H1 (cell line): ENCODE measurements at regions not wholly inside any gene's neighbourhood (a gene's known extent, or its start where the extent isn't known, plus 50 kb on each side); places are given as distances from the start of the nearest gene placed in this dataset.

Experiments
- NRF1 ChIP-seq: IDR thresholded peaks from 2 replicates; pipeline ENCODE4 v1.6.1; 2011; ENCODE audit warnings: mild to moderate bottlenecking, low read depth, low read length, improper control_type of control experiment
- TF ChIP-seq, protein P1 (sequence below): IDR thresholded peaks from 2 replicates; pipeline ENCODE4 v1.6.1; 2012; ENCODE audit warnings: inconsistent platforms

DNA sequence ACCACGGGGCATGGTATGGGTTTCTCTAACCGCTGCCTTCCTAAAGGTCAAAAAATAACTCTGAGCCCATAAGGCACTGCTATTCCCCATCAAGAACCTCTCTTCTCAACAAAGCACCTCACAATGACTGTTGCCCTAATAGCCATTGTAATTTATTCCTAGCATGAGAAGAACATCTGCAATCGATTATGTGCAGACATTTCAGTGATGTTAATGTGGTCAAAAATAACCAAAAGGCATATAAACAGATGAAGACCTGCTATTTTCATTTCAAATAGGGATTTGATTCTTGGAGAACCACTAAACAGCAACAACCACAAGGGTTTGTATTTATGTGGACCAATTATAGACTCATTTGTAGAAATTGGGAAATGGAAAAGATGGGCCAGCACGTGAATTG is 356.6 kb downstream of the FBXO15 start (continued):
- no peak for TF ChIP-seq NRF1
- TF ChIP-seq, protein P1, sequence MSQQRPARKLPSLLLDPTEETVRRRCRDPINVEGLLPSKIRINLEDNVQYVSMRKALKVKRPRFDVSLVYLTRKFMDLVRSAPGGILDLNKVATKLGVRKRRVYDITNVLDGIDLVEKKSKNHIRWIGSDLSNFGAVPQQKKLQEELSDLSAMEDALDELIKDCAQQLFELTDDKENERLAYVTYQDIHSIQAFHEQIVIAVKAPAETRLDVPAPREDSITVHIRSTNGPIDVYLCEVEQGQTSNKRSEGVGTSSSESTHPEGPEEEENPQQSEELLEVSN = no peak
